Astrocyte (in vitro differentiated cells and primary cell): ENCODE measurements at regions not wholly inside any gene's neighbourhood (a gene's known extent, or its start where the extent isn't known, plus 50 kb on each side); places are given as distances from the start of the nearest gene placed in this dataset.

Source experiments
- DNase-seq: peaks from one replicate; pipeline ENCODE4 v3.0.0-alpha.2; 2010; ENCODE audit warnings: low read depth
- FAIRE-seq: peaks from 2 replicates; lab custom pipeline; 2011; peaks lifted over from hg19 to GRCh38; lab: Jason Lieb, UNC
- H2AFZ ChIP-seq: 2 replicates; pipeline ENCODE4 v1.6.0; 2012; ENCODE audit warnings: low read depth, low read length, inconsistent platforms
- H3K27ac ChIP-seq: 2 replicates; pipeline ENCODE4 v1.5.1; 2011; ENCODE audit warnings: low read depth, low read length, inconsistent platforms
- H3K27me3 ChIP-seq: 2 replicates; pipeline ENCODE4 v1.6.0; 2011; ENCODE audit warnings: low read length, inconsistent platforms; ENCODE audit not compliant: insufficient read depth
- H3K36me3 ChIP-seq: 2 replicates; pipeline ENCODE4 v1.5.1; 2011; ENCODE audit warnings: low read length, inconsistent platforms; ENCODE audit not compliant: insufficient read depth
- H3K4me1 ChIP-seq: 2 replicates; pipeline ENCODE4 v1.5.1; 2011; ENCODE audit warnings: low read length, inconsistent platforms; ENCODE audit not compliant: insufficient read depth
- H3K4me2 ChIP-seq: 2 replicates; pipeline ENCODE4 v1.6.0; 2012; ENCODE audit warnings: low read length, inconsistent platforms
- H3K4me3 ChIP-seq: 2 replicates; pipeline ENCODE4 v1.5.1; 2011; ENCODE audit warnings: low read depth, mild to moderate bottlenecking, low read length, inconsistent platforms; ENCODE audit not compliant: insufficient read depth
- H3K79me2 ChIP-seq: 2 replicates; pipeline ENCODE4 v1.6.0; 2012; ENCODE audit warnings: mild to moderate bottlenecking, low read length, inconsistent platforms; ENCODE audit not compliant: insufficient read depth
- H3K9ac ChIP-seq: 2 replicates; pipeline ENCODE4 v1.6.0; 2012; ENCODE audit warnings: mild to moderate bottlenecking, low read length, inconsistent platforms
- H3K9me3 ChIP-seq: 2 replicates; pipeline ENCODE4 v1.5.1; 2012; ENCODE audit warnings: low read depth, mild to moderate bottlenecking, low read length, inconsistent platforms; ENCODE audit not compliant: insufficient read depth
- H4K20me1 ChIP-seq: 2 replicates; pipeline ENCODE4 v1.6.0; 2012; ENCODE audit warnings: low read length, inconsistent platforms; ENCODE audit not compliant: insufficient read depth
- H3K27ac Mint-ChIP-seq: one replicate; pipeline ENCODE4 v1.8.0; 2021; ENCODE audit warnings: mild to moderate bottlenecking, mixed read lengths; ENCODE audit not compliant: unreplicated experiment
- H3K27me3 Mint-ChIP-seq: one replicate; pipeline ENCODE4 v1.8.0; 2021; ENCODE audit warnings: low read depth, mixed read lengths; ENCODE audit not compliant: unreplicated experiment
- H3K36me3 Mint-ChIP-seq: one replicate; pipeline ENCODE4 v1.8.0; 2021; ENCODE audit warnings: low read depth, mixed read lengths; ENCODE audit not compliant: unreplicated experiment
- H3K4me1 Mint-ChIP-seq: one replicate; pipeline ENCODE4 v1.8.0; 2021; ENCODE audit warnings: low read depth, mixed read lengths; ENCODE audit not compliant: unreplicated experiment
- H3K4me3 Mint-ChIP-seq: one replicate; pipeline ENCODE4 v1.8.0; 2021; ENCODE audit warnings: mild to moderate bottlenecking, moderate library complexity, mixed read lengths; ENCODE audit not compliant: unreplicated experiment
- H3K9me3 Mint-ChIP-seq: one replicate; pipeline ENCODE4 v1.8.0; 2021; ENCODE audit warnings: mild to moderate bottlenecking, mixed read lengths; ENCODE audit not compliant: unreplicated experiment
- CTCF ChIP-seq: IDR thresholded peaks from 2 replicates; pipeline ENCODE4 v1.5.1; 2011; ENCODE audit warnings: low read depth, mild to moderate bottlenecking, inconsistent platforms, low read length, moderate library complexity; ENCODE audit not compliant: insufficient read depth
- EZH2 ChIP-seq: IDR thresholded peaks from 2 replicates; pipeline ENCODE4 v1.6.1; 2012; ENCODE audit warnings: mild to moderate bottlenecking, low read length, inconsistent platforms; ENCODE audit not compliant: insufficient read depth

GRCh38 chr10:107626862-107627261, 462.4 kb upstream of the SORCS1 start:
- H3K36me3 ChIP-seq, result no peaks in the 10 kb centered on the region
- TF ChIP-seq CTCF, result no peak
- no peak for TF ChIP-seq EZH2
- no peaks in the 10 kb centered on the region for H3K36me3 Mint-ChIP-seq
- no peaks in the 10 kb centered on the region for H3K4me1 Mint-ChIP-seq
- H3K27ac Mint-ChIP-seq, result no peak overlapping the region
- H4K20me1 ChIP-seq, result no peaks in the 10 kb centered on the region
- DNase-seq (no peak), FAIRE-seq (no peak)
- H3K4me1 ChIP-seq, result no peaks in the 10 kb centered on the region
- H3K4me3 ChIP-seq, result no peak overlapping the region
- H3K9ac ChIP-seq, result no peak overlapping the region
- H3K4me3 Mint-ChIP-seq, result no peak overlapping the region
- H3K9me3 ChIP-seq, result no peaks in the 10 kb centered on the region
- H2AFZ ChIP-seq, result no peak overlapping the region
- no peak overlapping the region for H3K27ac ChIP-seq
- no peak overlapping the region for H3K4me2 ChIP-seq
- H3K79me2 ChIP-seq, result no peaks in the 10 kb centered on the region
- no peaks in the 10 kb centered on the region for H3K9me3 Mint-ChIP-seq
- H3K27me3 ChIP-seq, result no peaks in the 10 kb centered on the region
- H3K27me3 Mint-ChIP-seq, result no peaks in the 10 kb centered on the region

DNA sequence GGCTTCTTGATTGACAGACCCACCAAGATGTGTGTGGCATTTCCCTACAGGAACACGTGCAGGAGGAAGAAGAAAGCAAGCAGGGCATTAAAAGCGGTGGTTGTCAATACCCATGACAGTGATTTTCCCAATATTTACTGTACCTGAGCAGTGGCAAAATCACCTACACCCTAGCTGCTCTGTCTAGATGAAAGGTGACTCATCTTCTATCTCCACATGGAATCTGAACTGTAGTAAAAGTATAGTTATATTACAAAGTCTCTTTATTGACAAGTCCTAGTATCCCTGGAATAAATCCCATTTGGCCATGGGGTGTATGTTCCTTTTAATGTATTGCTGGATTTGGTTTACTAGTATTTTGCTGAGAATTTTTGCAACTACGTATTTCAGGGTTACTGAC, 458.8 kb upstream of the SORCS1 start:
- no peak for DNase-seq
- H3K4me1 Mint-ChIP-seq, result peaks cover 6% of the 10 kb centered on the region
- Histone ChIP-seq H4K20me1 (no peaks in the 10 kb centered on the region), H3K4me3 (no peak overlapping the region), H3K36me3 (no peaks in the 10 kb centered on the region), H3K79me2 (no peaks in the 10 kb centered on the region), H3K4me2 (no peak overlapping the region), H3K4me1 (no peaks in the 10 kb centered on the region), H3K9me3 (no peaks in the 10 kb centered on the region), H3K27ac (no peak overlapping the region), H2AFZ (no peak overlapping the region), H3K9ac (no peak overlapping the region), H3K27me3 (no peaks in the 10 kb centered on the region)
- no peak overlapping the region for H3K27ac Mint-ChIP-seq
- H3K4me3 Mint-ChIP-seq, result no peak overlapping the region
- no peaks in the 10 kb centered on the region for H3K9me3 Mint-ChIP-seq
- H3K36me3 Mint-ChIP-seq, result no peaks in the 10 kb centered on the region
- H3K27me3 Mint-ChIP-seq, result no peaks in the 10 kb centered on the region
- no peak for FAIRE-seq
- TF ChIP-seq CTCF, result no peak
- no peak for TF ChIP-seq EZH2

GRCh38 chr10:107619139-107619538, 454.6 kb upstream of the SORCS1 start:
- FAIRE-seq (no peak), DNase-seq (no peak)
- H3K27ac ChIP-seq, result no peak overlapping the region
- Mint-ChIP-seq H3K36me3 (no peaks in the 10 kb centered on the region), H3K4me1 (peaks cover 6% of the 10 kb centered on the region), H3K27me3 (no peaks in the 10 kb centered on the region), H3K9me3 (peaks cover 2% of the 10 kb centered on the region), H3K27ac (no peak overlapping the region), H3K4me3 (no peak overlapping the region)
- H2AFZ ChIP-seq, result no peak overlapping the region
- no peaks in the 10 kb centered on the region for H3K4me1 ChIP-seq
- H3K27me3 ChIP-seq, result no peaks in the 10 kb centered on the region
- no peaks in the 10 kb centered on the region for H3K36me3 ChIP-seq
- H3K9ac ChIP-seq, result no peak overlapping the region
- TF ChIP-seq CTCF (no peak), EZH2 (no peak)
- H4K20me1 ChIP-seq, result no peaks in the 10 kb centered on the region
- no peak overlapping the region for H3K4me2 ChIP-seq
- no peaks in the 10 kb centered on the region for H3K79me2 ChIP-seq
- no peaks in the 10 kb centered on the region for H3K9me3 ChIP-seq
- no peak overlapping the region for H3K4me3 ChIP-seq
